Uterus (tissue), 2 donors: ENCODE measurements at regions not wholly inside any gene's neighbourhood (a gene's known extent, or its start where the extent isn't known, plus 50 kb on each side); places are given as distances from the start of the nearest gene placed in this dataset.

Source experiments
- POLR2A ChIP-seq, 2 donors: fragments of 450-650 bp; IDR thresholded peaks; one replicate each; pipeline ENCODE4 v1.6.1; 2016; ENCODE audit warnings: antibody characterized with exemption in 2 of 2, mild to moderate bottlenecking in 1 of 2, moderate library complexity in 1 of 2
- TF ChIP-seq, protein P1 (sequence below), 4 experiments: fragments of 200-600 bp in 2 of 4; fragments of 450-650 bp in 2 of 4; sonication (generic) in 2 of 4; IDR thresholded peaks; one replicate each; pipeline ENCODE4 v1.5.1; 2016 to 2019; ENCODE audit warnings: antibody characterized with exemption in 4 of 4, mild to moderate bottlenecking in 2 of 4, moderate library complexity in 1 of 4

- TF ChIP-seq, protein P1, sequence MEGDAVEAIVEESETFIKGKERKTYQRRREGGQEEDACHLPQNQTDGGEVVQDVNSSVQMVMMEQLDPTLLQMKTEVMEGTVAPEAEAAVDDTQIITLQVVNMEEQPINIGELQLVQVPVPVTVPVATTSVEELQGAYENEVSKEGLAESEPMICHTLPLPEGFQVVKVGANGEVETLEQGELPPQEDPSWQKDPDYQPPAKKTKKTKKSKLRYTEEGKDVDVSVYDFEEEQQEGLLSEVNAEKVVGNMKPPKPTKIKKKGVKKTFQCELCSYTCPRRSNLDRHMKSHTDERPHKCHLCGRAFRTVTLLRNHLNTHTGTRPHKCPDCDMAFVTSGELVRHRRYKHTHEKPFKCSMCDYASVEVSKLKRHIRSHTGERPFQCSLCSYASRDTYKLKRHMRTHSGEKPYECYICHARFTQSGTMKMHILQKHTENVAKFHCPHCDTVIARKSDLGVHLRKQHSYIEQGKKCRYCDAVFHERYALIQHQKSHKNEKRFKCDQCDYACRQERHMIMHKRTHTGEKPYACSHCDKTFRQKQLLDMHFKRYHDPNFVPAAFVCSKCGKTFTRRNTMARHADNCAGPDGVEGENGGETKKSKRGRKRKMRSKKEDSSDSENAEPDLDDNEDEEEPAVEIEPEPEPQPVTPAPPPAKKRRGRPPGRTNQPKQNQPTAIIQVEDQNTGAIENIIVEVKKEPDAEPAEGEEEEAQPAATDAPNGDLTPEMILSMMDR (IDR thresholded peaks at IDR 0.05): no peak
- TF ChIP-seq POLR2A (IDR thresholded peaks at IDR 0.05): no peak
Observed at GRCh38 chr5:96157077-96157780, 195.6 kb upstream of the ELL2 start.
